Activated CD8-positive, alpha-beta memory T cell treated with anti-CD3 and anti-CD28 coated beads for 48 hours (primary cell): ENCODE measurements at regions not wholly inside any gene's neighbourhood (a gene's known extent, or its start where the extent isn't known, plus 50 kb on each side); places are given as distances from the start of the nearest gene placed in this dataset.

Source experiments
- DNase-seq, 3 experiments: peaks; one replicate each; pipeline ENCODE4 v3.0.0-alpha.2; 2020; ENCODE audit warnings: low read depth in 2 of 3, low spot score in 2 of 3

- no peak for DNase-seq
Measured at GRCh38 chr6:4466769-4467480, 309.3 kb upstream of the CDYL start.

DNA sequence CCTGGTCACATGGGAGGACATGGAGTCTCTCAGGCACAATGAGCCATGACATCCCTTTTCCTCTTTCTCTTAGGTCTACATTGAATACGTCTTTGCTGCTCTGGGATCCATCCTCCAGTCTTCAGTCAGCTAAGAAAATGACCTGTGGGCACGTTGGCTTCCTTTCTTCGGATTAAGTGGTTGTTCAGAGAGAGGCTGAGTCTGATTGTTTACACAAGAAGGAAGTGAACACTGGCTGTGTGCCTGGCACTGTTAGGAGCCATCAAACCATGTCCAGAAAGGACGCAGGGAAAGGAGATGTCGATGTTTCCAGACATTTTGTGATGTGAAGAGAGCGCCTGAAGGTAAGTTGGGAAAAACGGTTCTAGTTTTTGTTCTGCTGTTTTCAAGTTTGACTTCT is 309.9 kb upstream of the CDYL start:
- no peak for DNase-seq

- DNase-seq: no peak
Measured at GRCh38 chr6:4464638-4465037, 311.6 kb upstream of the CDYL start.

DNA sequence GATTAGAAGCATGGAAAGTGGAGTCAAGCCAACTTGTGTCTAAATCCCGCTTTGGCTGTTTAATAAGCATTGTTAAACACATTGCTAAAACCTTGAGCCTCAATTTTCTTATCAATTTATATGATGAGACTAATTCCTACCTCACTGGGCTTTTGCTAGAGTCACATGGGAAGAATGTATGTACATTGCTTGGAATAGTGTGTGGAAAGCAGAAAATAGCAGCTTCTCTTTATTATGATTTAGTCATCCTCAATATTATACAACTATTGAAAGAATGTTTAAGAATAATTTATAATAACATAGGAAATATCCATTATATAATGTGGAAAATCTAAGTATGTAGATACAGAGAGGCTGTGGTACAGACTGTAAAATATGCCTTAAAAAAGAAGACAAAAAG is 313.0 kb upstream of the CDYL start:
- DNase-seq: no peak

GRCh38 chr6:4460586-4461475 is 315.4 kb upstream of the CDYL start:
- DNase-seq: no peak

GRCh38 chr6:4459996-4460395 is 316.2 kb upstream of the CDYL start:
- DNase-seq: no peak

DNA sequence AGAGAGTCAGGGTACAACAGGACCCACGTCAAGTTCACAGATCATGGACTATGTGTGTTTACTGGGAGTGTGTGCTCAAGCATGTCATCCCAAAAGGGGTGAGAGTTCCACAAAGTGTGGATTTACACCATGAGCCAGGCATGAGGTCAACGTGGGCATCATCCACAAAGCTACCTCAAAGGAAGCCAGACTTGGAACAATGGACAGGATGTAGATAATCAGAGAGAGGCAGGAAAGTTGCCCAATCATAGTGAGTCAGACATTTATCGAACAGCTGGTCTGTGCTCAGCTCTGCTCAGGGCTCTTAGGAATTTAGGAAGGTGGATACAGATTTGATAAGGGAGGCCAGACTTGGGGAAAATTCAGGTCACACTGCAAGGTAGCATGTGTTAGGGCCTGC is 317.2 kb upstream of the CDYL start:
- no peak for DNase-seq

DNA sequence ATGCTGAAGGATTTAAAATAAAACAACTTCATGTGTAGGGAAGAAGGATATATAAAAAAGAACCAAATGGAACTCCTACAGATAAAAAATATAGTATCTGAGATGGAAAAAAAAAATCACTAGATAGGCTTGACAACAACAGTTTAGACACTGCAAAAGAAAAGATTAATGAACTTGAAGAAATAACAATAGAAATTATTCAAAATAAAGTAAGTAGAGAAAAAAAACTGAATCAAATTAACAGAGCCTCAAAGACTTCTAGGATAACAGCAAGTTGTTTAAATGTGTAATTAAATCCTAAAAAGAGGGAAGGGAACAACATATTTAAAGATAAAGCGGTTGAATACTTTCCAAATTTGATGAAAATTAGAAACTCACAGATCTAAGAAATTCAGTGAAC is 316.3 kb upstream of the ECI2 start:
- no peak for DNase-seq

DNA sequence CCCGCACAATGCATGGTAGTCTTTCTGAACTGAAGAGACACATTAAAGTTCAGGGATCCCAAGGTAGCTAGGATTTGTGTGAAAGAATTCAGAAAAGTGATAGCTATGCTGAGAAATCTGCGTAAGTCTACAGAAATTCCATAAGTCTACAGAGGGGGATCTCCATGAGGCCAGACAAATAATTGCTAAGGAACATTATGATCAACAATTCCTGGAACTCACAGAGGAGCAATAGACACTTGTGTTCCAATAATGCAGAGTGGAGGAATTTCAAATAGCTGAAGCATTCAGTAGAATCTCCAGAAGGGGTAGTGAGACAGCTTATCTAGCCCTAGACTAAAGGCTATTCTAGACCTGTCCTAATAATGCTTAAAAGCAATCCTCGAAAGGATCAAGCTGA is 315.7 kb upstream of the ECI2 start:
- no peak for DNase-seq

GRCh38 chr6:4450237-4450636 is 314.9 kb upstream of the ECI2 start:
- DNase-seq: no peak

- no peak for DNase-seq
Measured at GRCh38 chr6:4449409-4449808, 314.0 kb upstream of the ECI2 start.

GRCh38 chr6:4448841-4449240 is 313.5 kb upstream of the ECI2 start:
- no peak for DNase-seq

DNA sequence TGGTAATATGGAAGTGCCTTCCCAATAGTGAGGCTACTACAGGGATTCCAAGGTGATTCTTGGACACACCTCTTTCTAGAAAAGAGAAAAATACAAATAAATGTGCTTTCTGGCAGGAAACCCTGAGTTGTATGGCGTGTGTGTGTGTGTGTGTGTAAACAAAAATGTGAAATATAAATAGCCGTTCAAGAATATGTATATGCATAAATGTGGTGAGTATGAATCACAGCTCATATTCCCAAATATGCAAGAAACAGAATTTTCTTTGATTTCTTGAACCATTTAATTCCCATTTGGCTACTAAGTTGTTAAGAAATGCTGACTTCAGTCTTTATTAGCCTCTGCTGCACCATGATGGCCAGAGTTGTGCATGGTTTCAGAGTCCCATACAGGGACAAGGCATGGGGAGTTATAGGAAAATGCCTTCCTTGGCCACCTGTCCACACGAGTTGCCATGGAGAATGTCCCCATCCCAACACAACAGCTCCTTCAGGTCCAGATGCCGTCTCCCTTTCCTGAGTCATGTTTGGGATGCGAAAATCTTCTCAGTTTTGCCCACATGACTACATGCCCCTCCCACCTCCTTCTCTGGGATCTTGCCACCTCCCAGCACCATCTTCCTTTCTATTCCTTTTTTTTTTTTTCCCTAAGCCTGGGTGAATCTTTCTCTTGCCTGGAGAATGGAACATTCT is 312.4 kb upstream of the ECI2 start:
- no peak for DNase-seq

DNA sequence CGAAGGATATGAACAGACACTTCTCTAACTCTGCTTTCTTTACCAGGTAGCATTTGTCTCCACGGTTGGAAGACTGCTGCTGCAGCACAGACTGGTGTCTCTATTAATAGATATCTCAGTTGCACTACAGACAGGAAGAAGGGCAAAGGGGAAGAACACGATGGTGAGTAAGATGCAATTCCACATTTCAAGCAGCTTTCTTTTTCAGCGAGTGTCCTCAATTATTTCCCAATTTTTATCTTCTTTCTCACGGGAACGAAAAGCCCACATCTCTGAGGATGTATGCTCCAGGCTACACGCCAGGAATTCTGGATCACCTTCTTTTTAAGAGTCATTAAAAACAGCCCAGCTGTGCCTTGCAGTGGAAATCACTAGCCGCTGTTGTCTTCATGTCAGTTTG is 311.6 kb upstream of the ECI2 start:
- DNase-seq: no peak

DNA sequence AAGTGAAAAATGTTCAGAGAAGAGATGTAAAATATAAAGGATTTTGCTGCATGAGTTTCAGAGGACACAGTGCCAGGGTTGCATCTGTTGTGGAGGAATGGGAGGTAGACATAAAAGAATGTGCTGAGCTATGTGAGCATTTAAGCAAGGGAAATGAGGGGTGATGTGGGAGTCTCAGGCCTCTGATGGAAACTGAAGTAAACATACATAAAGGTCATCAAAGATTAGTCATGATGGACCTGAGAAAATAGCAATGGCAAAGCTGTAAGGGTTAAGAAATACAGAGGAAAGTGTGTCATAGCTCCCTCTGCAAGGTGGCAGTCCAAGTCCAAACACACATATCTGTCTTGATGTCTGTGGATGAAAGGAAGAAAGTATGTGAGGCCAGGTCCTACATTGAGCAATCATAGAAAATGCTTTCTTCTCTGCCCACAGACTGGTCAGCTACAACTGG is 306.6 kb upstream of the ECI2 start:
- DNase-seq: no peak

DNA sequence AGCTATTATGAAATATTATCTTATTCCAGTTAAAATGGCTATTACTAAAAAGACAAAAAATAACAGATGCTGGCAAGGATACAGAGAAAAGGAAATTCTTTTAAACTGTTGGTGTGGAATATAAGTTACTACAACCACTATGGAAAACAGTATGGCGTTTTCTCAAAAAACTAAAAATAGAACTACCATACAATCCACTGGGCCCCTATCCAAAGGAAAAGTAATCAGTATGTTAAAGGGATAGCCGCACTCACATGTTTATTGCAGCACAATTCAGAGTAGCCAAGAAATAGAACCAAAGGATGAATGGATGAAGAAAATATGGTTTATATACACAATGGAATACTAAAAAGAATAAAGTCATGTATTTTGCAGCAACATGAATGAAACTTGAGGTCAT is 303.8 kb upstream of the ECI2 start:
- no peak for DNase-seq

DNA sequence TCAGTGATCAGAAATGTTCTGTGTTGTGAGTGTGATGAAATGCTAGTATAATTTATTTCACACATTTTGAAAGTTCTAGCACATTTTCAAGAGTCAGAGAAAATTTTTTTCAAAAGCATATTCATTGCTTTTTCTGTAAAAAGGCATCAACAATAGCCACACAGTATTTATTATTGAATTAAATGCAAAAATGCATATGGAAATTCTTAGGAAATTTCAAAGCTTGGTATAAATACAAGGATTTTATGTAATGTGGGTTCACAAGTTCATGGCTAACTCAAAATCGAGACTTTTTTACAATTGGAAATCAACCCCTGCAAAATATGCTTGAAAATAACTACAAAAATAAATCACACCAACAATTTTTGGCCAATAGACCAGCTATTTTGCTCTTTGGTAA is 302.0 kb upstream of the ECI2 start:
- no peak for DNase-seq

- DNase-seq: no peak
Measured at GRCh38 chr6:4435981-4436445, 300.6 kb upstream of the ECI2 start.

DNA sequence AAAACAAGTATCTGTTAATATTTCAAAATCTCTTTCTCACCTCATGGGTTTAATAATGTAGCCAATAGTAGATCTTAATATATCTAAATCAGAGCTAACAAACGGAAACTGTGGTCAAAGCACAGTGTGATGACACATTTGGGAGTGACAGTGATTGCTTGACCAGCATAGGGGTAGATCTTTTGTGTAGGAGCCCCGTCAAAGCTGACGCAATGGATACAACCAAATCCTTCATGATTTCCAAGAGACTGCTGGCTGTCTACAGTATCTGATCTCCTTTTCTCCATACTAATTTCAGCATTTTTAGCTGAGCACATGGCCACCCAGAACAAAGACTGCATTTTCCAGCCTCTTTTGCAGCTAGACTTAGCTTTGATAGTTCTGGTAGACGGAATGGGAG is 299.3 kb upstream of the ECI2 start:
- DNase-seq: no peak

GRCh38 chr6:4433199-4433598 is 297.8 kb upstream of the ECI2 start:
- no peak for DNase-seq

GRCh38 chr6:4426968-4427367 is 291.6 kb upstream of the ECI2 start:
- no peak for DNase-seq

GRCh38 chr6:4421837-4422236 is 286.5 kb upstream of the ECI2 start:
- DNase-seq: no peak
